Activated B cell treated with CpG ODN at 0.5 μM for 24 hours (primary cell): ENCODE measurements at regions not wholly inside any gene's neighbourhood (a gene's known extent, or its start where the extent isn't known, plus 50 kb on each side); places are given as distances from the start of the nearest gene placed in this dataset.

ENCODE experiments used
- ATAC-seq: fragments of 200-7000 bp; cut with Tn5 transposase; one replicate; pipeline ENCODE4 v1.10.0; 2021; ENCODE audit warnings: low read depth, mild to moderate bottlenecking, moderate library complexity
- CTCF ChIA-PET: fragments of 350-600 bp; sonication (Branson Sonifier 250); formaldehyde crosslinking; loops from one replicate; lab custom pipeline; 2021; ENCODE audit warnings: antibody characterized with exemption; lab: Charles Lee
- POLR2A ChIA-PET: fragments of 350-600 bp; sonication (Branson Sonifier 250); formaldehyde crosslinking; loops from one replicate; lab custom pipeline; 2021; ENCODE audit warnings: antibody characterized with exemption; lab: Charles Lee
- DNase-seq: peaks from one replicate; pipeline ENCODE4 v3.0.0; 2022
- H3K27ac Mint-ChIP-seq: one replicate; pipeline ENCODE4 v1.8.0; 2020; ENCODE audit warnings: mixed read lengths
- H3K27me3 Mint-ChIP-seq: one replicate; pipeline ENCODE4 v1.8.0; 2021; ENCODE audit warnings: mixed read lengths
- H3K36me3 Mint-ChIP-seq: one replicate; pipeline ENCODE4 v1.8.0; 2021; ENCODE audit warnings: low read depth, mixed read lengths
- H3K4me1 Mint-ChIP-seq: one replicate; pipeline ENCODE4 v1.8.0; 2021; ENCODE audit warnings: mixed read lengths
- H3K4me3 Mint-ChIP-seq: one replicate; pipeline ENCODE4 v1.8.0; 2020; ENCODE audit warnings: mild to moderate bottlenecking, mixed read lengths
- H3K9me3 Mint-ChIP-seq: one replicate; pipeline ENCODE4 v1.8.0; 2020; ENCODE audit warnings: mixed read lengths
- CTCF ChIP-seq: fragments of 200-600 bp; IDR thresholded peaks from one replicate; pipeline ENCODE4 v1.8.0; 2022; ENCODE audit warnings: antibody characterized with exemption, mild to moderate bottlenecking
- intact Hi-C: fragments of 100-400 bp; cut with micrococcal nuclease; formaldehyde crosslinking; loops from one replicate; pipeline ENCODE4 v1.15.1; 2024

DNA sequence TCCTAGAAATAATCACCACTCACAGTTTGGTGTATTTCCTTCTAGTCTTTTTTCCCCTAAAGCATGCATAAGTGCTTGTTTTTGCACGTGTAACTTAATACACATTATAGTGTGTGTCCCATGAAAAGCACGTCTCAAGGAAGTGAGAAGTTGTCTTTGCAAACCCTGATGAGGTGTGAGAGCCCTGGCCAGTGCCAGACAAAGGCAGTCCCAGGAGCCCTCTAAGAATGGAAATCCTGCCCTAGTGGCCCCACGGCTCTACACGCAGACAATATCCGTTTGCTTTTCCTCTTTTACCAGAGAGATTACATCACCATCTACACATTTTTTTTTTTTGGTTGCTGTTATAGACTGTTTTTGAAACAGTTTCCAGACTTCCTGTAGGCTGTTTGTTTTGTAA is 85.5 kb upstream of the FZD10 start:
- peaks cover 17% of the 10 kb centered on the region for H3K9me3 Mint-ChIP-seq
- no peaks in the 10 kb centered on the region for H3K36me3 Mint-ChIP-seq
- no peak for TF ChIP-seq CTCF
- DNase-seq (no peak), ATAC-seq (no peak)
- intact Hi-C loops = no loop called here
- CTCF ChIA-PET = no interaction called here
- no peaks in the 10 kb centered on the region for H3K4me1 Mint-ChIP-seq
- no peak overlapping the region for H3K4me3 Mint-ChIP-seq
- H3K27ac Mint-ChIP-seq = no peak overlapping the region
- POLR2A ChIA-PET = no interaction called here
- H3K27me3 Mint-ChIP-seq = no peaks in the 10 kb centered on the region

DNA sequence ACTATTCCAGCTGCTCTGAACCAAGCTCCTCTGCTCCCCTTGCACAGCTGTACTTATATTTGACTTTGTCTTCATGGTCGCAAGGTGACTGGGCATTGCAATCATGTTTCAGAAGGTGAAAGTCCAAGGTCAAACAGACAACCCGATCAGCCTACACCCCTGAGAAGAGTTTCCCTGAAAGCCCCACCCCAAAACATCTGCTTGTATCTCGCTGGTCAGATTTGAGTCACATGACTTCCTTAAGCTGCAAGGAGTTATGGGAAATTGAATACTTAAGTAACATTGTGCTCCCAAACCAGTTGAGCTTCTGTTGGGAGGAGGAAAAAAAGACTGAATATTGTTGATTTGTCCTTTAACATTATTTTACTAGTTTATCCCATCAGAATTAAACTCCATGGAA is 83.4 kb upstream of the FZD10 start:
- CTCF ChIA-PET = no interaction called here
- POLR2A ChIA-PET = no interaction called here
- intact Hi-C loops = no loop called here
- no peak for DNase-seq
- ATAC-seq = no peak
- H3K9me3 Mint-ChIP-seq = peaks cover 17% of the 10 kb centered on the region
- H3K27ac Mint-ChIP-seq = no peak overlapping the region
- H3K27me3 Mint-ChIP-seq = no peaks in the 10 kb centered on the region
- H3K4me3 Mint-ChIP-seq = no peak overlapping the region
- TF ChIP-seq CTCF = no peak
- no peaks in the 10 kb centered on the region for H3K4me1 Mint-ChIP-seq
- H3K36me3 Mint-ChIP-seq = no peaks in the 10 kb centered on the region

DNA sequence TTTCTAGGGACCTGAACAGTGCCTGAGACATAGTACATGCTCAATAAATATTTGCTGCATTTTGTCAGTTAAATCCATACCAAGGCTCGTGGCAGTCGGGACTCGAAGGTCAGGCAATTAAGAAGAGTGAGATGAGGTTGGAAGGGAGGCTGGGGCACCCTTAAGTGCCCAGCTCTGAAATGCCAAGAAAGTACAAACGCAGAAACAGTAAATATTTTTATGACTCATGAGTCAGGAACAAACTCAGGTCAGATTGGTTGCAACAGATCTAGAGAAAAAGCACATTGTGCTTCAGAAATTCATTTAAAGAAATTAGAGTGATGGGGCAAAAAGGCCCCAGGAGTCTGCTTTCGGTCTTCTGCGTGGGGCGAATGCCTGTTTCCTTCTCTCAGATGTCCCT is 83.0 kb upstream of the FZD10 start:
- DNase-seq = no peak
- no peaks in the 10 kb centered on the region for H3K36me3 Mint-ChIP-seq
- intact Hi-C loops = no loop called here
- no peak for TF ChIP-seq CTCF
- no peaks in the 10 kb centered on the region for H3K4me1 Mint-ChIP-seq
- H3K27ac Mint-ChIP-seq = no peak overlapping the region
- H3K9me3 Mint-ChIP-seq = peaks cover 17% of the 10 kb centered on the region
- ChIA-PET POLR2A (no interaction called here), CTCF (no interaction called here)
- no peak overlapping the region for H3K4me3 Mint-ChIP-seq
- H3K27me3 Mint-ChIP-seq = no peaks in the 10 kb centered on the region
- no peak for ATAC-seq

GRCh38 chr12:130080205-130080604 is 82.1 kb upstream of the FZD10 start:
- DNase-seq = no peak
- Mint-ChIP-seq H3K27me3 (peaks cover 4% of the 10 kb centered on the region), H3K36me3 (no peaks in the 10 kb centered on the region), H3K4me1 (no peaks in the 10 kb centered on the region), H3K9me3 (peaks cover 17% of the 10 kb centered on the region), H3K27ac (no peak overlapping the region), H3K4me3 (no peak overlapping the region)
- POLR2A ChIA-PET = no interaction called here
- intact Hi-C loops = no loop called here
- ATAC-seq = no peak
- no peak for TF ChIP-seq CTCF
- CTCF ChIA-PET = no interaction called here

- no peak for DNase-seq
Observed at GRCh38 chr12:130081117-130081805, 81.0 kb upstream of the FZD10 start.

More at GRCh38 chr12:130081117-130081805, 81.0 kb upstream of the FZD10 start:
- no peak for ATAC-seq
- no peak for TF ChIP-seq CTCF
- Mint-ChIP-seq H3K36me3 (no peaks in the 10 kb centered on the region), H3K4me3 (no peak overlapping the region), H3K4me1 (no peaks in the 10 kb centered on the region), H3K27me3 (peaks cover 4% of the 10 kb centered on the region), H3K9me3 (peaks cover 14% of the 10 kb centered on the region), H3K27ac (no peak overlapping the region)
- ChIA-PET CTCF (no interaction called here), POLR2A (no interaction called here)
- intact Hi-C loops = no loop called here
